NCI-H510A treated with DMSO at 0.1 percent for 48 hours (cell line): ENCODE measurements at regions not wholly inside any gene's neighbourhood (a gene's known extent, or its start where the extent isn't known, plus 50 kb on each side); places are given as distances from the start of the nearest gene placed in this dataset.
A peak's percentile ranks its signal among the peaks of the same experiment; 100 is the strongest.
"Not testable (repeated sequence)": the region's sequence is repeated elsewhere in the genome, so short reads cannot be mapped to it uniquely, and the experiment has no call there.

Source experiments
- DNase-seq: peaks from one replicate; lab custom pipeline; 2025; lab: John Stamatoyannopoulos, UW

GRCh38 chr12:45490232-45490881 is 239.1 kb upstream of the ARID2 start:
- no peak for DNase-seq

- peak; percentile 1 for DNase-seq
Observed at GRCh38 chr12:45494279-45494678, 235.2 kb upstream of the ARID2 start.

GRCh38 chr12:45498645-45499044 is 230.9 kb upstream of the ARID2 start:
- no peak for DNase-seq

- no peak for DNase-seq
Observed at GRCh38 chr12:45502481-45503128, 226.9 kb upstream of the ARID2 start.

- DNase-seq, result no peak
Observed at GRCh38 chr12:45503899-45504298, 225.6 kb upstream of the ARID2 start.

- DNase-seq, result no peak
Observed at GRCh38 chr12:45504316-45505010, 225.0 kb upstream of the ARID2 start.

GRCh38 chr12:45509187-45509586 is 220.3 kb upstream of the ARID2 start:
- DNase-seq, result no peak

- DNase-seq, result no peak
Observed at GRCh38 chr12:45509621-45510020, 219.9 kb upstream of the ARID2 start.

- DNase-seq, result no peak
Observed at GRCh38 chr12:45517381-45517780, 212.1 kb upstream of the ARID2 start.

- DNase-seq, result no peak
Observed at GRCh38 chr12:45518291-45519235, 210.9 kb upstream of the ARID2 start.

- DNase-seq, result no peak
Observed at GRCh38 chr12:45522227-45522626, 207.3 kb upstream of the ARID2 start.

- DNase-seq, result not testable (repeated sequence)
Observed at GRCh38 chr12:45526823-45527222, 202.7 kb upstream of the ARID2 start.

GRCh38 chr12:45532113-45532512 is 197.4 kb upstream of the ARID2 start:
- no peak for DNase-seq

GRCh38 chr12:45535610-45536180 is 193.8 kb upstream of the ARID2 start:
- DNase-seq, result no peak

GRCh38 chr12:45536284-45536683 is 193.2 kb upstream of the ARID2 start:
- no peak for DNase-seq

GRCh38 chr12:45540661-45541341 is 188.7 kb upstream of the ARID2 start:
- no peak for DNase-seq

- DNase-seq, result peak; percentile 58
Observed at GRCh38 chr12:45543887-45544286, 185.6 kb upstream of the ARID2 start.

- no peak for DNase-seq
Observed at GRCh38 chr12:45546545-45546944, 183.0 kb upstream of the ARID2 start.

GRCh38 chr12:45547132-45547531 is 182.4 kb upstream of the ARID2 start:
- DNase-seq, result no peak

- no peak for DNase-seq
Observed at GRCh38 chr12:45547822-45548221, 181.7 kb upstream of the ARID2 start.

- DNase-seq, result no peak
Observed at GRCh38 chr12:45548426-45548825, 181.1 kb upstream of the ARID2 start.
